CMK (cell line): ENCODE measurements at regions not wholly inside any gene's neighbourhood (a gene's known extent, or its start where the extent isn't known, plus 50 kb on each side); places are given as distances from the start of the nearest gene placed in this dataset.
"Not testable (repeated sequence)": the region's sequence is repeated elsewhere in the genome, so short reads cannot be mapped to it uniquely, and the experiment has no call there.

Source experiments
- DNase-seq: peaks from one replicate; pipeline ENCODE4 v3.0.0-alpha.2; 2010; ENCODE audit warnings: low read depth

DNA sequence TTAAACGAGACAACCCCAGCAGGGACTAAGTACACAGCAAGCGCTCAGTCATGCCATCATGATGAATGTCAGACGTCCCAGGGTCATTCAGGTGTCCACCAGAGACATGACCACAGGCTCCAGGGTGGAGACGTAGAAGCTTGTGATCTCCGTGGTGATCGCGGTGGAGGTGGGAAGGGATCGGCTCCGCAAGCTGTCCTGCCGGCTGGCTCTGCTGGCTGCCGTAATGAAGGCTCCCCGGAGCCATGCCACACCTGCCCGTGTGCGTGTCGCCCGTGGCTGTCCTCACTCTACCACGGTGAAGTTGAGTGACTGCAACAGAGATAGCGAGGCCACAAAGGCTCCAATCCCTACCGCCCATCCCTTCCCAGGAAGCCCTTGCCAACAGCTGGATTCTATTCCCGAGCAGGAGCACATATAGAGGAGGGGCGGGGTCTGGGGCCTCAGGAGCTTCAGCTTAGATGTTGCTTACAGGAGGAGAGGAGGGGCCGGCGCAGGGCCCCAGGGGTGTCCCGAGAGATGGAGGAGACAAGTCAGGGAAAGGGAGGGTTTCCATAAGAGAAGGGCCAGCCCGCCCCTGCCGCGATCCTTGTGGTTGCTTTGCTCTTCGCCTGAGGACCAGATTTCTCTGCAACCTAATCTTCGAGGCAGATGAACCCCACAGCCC is 332.6 kb upstream of the SFSWAP start:
- no peak for DNase-seq

DNA sequence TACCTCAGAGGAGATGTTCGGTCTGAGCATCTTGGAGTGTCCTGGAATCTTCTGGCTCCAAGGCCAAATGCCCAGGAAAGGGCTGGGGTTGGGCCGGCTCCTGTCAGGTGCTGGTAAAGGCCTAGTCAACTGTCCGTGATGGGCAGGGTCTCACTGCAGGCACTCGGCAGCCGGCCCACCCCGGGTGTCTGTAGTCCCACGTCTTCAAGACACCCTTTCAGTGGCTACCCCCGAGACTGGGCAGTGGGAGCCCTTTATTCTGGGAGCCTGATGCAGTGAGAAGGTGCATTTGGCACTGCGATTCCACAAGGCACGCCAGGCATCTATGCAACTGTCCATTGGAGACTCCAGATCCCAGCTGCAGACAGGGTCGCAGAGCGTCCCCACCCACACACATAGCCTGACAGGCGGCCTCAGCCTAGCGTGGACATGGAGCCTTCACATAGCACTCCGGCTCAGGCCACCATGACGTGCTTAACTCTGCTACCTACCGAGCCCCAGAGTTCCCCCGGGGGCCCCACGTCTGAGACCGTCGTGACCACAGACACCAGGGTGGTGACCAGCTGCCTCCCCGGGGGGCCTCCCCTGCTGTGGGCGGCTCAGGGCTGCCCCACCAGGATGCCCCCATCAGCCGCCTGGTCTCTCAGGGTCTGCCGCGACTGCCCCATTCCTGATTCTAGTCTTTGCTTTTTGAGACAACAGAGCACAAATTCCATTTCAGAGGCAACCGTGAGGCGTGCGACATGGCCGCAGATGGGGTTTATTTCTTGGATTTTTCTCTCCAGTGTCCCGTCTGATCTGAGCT is 331.8 kb upstream of the SFSWAP start:
- no peak for DNase-seq

DNA sequence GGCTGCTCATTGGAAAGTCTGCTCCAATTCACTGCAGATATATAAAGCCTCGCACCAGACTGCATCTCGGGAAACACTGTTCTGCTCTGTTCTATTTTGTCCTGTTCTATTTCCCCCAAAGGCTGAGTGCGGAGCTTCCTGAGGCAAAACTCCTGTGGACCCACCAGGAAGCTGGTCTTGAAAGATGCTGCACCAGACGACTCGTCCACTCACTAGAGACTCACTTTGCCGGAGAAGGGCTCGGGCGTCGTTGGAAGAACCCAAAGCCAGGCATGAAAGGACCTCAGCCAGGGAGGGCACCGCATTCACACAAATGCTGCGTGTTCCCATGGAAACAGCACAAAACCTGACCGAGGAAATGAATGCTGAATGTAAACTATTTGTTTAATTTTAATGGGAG is 331.2 kb upstream of the SFSWAP start:
- DNase-seq: no peak

- DNase-seq: no peak
Measured at GRCh38 chr12:131380220-131380964, 330.5 kb upstream of the SFSWAP start.

- no peak for DNase-seq
Measured at GRCh38 chr12:131380965-131381705, 329.8 kb upstream of the SFSWAP start.

DNA sequence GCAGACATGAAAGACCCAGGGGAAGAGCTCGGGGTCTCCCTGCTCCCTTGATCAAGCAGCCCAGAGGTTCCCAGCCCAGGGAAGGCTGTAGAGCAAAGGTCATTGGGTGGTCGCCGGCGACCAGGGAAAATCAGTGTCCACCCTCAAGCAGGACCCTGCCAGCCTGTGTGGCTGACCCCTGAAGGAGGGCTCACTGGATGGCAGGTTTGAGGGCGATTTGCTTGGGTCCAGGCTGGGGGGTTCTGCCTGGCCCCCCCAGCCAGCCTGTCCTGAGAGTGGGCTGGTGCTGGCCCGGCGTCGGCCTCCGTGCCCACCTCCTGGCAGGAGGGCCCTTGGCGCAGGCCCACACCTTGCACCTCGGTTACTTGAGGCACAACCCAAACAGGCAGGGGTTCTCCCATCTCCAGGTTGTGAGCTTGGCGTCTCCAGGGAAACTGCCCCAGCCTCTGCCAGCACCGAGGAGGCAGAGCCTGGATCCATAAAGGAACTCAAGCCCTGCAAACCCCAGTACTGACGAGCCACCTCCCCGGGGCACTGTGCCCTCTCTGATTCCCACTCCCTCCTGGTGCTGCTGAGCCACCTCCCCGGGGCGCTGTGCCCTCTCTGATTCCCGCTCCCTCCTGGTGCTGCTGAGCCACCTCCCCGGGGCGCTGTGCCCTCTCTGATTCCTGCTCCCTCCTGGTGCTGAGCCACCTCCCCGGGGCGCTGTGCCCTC is 329.0 kb upstream of the SFSWAP start:
- DNase-seq: no peak

- no peak for DNase-seq
Measured at GRCh38 chr12:131383291-131383690, 327.6 kb upstream of the SFSWAP start.

GRCh38 chr12:131383741-131384543 is 326.9 kb upstream of the SFSWAP start:
- no peak for DNase-seq

DNA sequence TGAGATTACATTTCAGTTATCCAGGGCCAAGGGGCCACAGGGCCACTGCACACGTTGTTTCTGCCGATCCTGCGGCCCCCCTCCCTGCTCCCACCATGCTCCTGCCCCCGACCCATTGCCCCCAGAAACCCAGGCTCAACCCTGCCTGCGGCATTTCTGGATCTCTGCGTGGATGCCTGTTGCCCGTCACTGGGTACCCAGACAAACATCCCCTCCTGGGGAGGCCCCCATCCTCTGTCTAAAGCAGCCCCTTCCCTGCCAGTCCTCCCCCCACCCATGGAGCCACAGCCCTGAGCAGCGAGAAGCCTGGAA is 326.4 kb upstream of the SFSWAP start:
- DNase-seq: no peak

DNA sequence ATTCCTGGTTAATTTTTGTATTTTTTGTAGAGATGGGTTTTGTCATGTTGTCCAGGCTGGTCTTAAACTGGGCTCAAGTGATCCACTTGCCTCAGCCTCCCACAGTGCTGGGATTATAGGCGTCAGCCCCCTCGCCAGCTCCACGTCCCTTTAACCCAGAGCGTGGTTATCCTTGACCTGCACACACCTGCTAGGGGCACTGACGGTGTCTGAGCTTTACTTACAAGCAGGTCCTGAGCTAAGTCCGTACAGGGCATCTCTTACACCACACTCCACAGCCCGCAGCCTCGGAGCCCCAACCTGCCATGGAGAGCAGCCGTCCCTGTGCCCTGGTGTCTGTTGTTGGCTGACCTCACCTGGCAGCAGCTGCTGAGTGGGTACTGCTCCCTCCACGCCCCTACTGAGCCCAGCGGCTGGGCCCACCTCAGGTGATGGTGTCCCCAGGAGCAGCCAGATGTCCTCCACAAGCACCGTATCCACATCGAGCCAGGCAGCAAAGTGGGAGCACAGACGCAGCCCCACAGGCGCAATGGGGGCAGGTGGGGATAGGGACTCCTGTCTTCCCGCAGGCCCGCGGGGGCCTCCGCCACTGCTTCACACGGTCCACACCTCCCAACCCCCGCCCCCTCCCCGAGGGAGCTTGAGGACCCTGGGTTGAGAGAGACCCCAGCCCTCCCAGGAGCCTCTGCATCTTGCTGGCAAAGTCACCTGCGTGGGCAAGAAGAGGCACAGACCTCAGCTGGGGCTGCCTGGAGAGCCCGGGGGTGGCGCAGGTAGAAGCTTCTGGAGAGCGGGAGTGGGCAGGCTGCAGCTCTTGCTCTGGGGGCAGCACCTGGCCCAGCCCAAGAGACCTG is 325.4 kb upstream of the SFSWAP start:
- DNase-seq: no peak

DNA sequence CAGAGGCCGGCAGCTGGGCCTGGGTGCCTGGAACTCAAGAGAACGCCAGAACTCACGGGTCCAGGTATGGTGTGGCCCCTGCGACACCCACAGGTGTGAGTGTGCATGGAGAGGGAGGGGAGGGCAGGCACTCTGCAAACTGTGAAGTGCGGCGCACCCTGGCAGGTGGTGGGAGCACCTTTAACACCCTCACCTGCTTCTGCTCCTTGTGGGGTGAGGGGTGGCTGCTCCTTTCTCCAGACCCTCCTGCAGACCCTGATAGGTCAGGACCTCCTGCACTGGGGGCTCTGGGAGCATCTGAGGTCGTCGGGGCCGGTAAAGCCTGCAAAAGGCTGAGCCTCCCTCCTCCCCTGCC is 324.7 kb upstream of the SFSWAP start:
- DNase-seq: no peak

DNA sequence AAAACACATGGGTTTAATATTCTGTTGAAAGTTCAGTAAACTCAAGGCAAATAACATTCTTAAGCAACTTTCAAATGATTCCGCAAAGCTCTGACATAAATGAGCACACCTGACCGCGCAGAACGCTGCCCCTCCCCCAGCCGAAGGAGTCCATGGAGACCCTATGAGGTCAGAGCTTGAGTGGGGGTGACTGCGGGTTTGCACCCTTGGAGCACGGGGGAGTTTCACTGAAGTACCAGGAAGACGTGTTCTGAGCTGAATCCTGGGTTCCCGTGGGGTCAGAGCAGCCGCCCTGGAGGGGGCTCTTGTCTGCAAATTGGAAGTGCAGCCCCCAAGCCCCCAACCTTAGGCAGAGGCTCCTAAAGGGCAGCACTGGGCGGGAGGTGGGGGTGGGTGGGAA is 324.1 kb upstream of the SFSWAP start:
- DNase-seq: no peak

- peak; percentile 84 for DNase-seq
Measured at GRCh38 chr12:131387281-131388163, 323.4 kb upstream of the SFSWAP start.

DNA sequence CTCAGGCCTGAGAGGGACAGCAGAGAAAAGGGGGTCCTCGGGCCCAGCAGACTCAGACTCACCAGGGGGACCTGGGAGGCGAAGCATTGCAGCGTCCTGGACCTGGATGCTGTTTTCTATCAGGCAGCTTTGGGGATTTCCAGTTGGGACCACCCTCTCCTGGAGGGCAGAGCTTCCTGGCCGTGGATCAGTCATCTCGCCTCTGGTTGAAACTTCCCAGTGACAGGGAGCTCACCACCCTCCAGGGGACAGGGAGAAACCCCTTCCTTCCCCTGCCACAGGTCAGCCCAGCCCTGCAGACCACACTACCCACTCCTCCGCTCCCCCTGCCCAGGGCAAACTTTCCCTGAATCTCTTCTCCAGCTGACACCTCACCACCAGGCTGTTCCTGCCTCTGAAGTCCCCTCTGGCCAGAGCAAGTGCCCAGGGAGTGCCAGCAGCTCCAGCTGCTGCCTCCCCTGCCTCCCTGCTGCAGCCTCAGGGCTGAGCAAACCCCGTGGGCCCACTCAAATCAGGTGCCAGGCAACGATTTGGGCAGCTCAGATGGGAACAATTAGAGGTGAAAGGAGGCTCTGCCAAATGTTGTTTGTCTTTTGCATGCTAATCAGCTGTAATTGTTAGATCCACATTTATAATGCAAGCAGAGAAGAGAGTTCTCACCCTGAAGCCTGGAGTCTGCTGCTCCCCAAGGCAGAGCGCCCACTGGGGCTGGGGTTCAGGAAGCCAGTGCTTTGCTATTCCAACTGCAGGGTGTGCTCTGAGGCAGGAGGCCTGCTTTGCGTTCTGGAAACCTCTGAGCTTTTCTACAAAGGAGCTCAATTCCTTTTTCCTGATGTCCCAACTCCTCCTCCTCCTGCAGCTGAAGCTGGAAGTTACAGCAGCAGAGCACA is 322.5 kb upstream of the SFSWAP start:
- not testable (repeated sequence) for DNase-seq

GRCh38 chr12:131389054-131390013 is 321.6 kb upstream of the SFSWAP start:
- no peak for DNase-seq

DNA sequence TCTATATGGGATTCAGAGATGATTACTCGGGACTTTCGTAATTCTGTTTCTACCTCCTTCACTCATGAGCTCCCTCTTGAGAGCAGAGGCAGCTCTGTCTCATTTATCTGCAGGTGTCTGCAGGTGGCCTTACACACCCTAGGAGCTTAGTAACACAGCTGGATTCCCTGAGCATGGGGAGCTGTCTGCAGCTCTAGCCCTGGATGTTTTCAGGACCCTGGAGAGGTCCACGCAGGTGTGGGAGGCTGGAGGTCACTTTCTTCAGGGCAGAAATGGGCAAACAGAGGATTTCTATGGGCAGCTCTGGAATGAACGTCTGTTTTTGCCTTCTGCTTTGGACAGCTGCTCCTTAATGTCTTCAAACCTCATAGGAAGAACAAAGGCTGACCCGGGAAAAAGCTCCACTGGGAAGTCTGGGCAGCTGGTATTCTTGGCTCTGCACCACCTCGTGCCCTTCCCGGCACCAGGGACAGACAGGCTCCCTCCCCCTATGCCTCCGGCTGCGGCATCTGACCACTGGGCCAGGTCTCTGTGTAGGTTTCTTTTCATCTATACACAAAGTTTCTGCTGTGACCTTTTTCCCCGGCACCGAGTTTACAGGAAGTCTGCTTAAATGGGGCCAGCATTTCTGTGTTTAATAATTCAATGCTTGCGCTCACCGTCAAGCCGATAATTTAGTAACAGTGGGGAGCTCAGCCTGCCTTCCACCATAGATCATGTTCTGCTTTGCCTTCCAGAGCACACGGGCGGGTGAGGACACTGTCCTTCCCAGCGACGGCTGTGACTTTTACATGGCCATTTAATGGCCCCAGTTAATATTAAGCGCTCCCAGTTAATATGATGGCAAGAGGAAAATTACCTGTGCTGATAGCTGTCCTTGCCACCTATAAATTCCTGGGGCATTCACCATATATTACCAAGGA is 320.2 kb upstream of the SFSWAP start:
- DNase-seq: no peak
